ENCODE measurements at regions not wholly inside any gene's neighbourhood (a gene's known extent, or its start where the extent isn't known, plus 50 kb on each side); places are given as distances from the start of the nearest gene placed in this dataset.

DNA sequence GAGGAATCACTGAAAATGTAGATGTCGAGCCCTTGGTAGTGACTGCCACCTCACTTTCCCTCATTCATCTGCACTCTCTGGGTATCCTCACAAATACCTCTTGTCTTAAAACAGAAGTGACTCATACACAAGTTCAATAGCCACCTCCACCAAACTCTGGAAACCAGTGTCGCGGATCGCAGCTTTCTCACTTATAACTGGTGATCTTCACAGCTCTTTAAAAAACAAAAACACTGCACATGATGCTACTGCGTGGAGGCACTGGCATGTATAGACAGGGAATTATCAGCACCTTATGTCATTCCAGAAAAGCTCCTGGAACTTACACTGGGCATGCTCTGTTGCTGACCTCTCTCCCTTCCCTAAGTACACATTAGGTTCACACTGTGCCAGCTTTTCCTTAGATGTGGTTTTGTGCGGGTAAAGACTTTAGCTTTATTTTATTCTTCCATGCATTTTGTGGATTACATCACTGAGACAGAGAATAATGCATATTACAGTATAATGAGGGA, 425.5 kb upstream of the CADM1 start:
- TF ChIP-seq, protein P1, sequence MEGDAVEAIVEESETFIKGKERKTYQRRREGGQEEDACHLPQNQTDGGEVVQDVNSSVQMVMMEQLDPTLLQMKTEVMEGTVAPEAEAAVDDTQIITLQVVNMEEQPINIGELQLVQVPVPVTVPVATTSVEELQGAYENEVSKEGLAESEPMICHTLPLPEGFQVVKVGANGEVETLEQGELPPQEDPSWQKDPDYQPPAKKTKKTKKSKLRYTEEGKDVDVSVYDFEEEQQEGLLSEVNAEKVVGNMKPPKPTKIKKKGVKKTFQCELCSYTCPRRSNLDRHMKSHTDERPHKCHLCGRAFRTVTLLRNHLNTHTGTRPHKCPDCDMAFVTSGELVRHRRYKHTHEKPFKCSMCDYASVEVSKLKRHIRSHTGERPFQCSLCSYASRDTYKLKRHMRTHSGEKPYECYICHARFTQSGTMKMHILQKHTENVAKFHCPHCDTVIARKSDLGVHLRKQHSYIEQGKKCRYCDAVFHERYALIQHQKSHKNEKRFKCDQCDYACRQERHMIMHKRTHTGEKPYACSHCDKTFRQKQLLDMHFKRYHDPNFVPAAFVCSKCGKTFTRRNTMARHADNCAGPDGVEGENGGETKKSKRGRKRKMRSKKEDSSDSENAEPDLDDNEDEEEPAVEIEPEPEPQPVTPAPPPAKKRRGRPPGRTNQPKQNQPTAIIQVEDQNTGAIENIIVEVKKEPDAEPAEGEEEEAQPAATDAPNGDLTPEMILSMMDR (IDR thresholded peaks at IDR 0.05), result no peak
- TF ChIP-seq POLR2A (IDR thresholded peaks at IDR 0.05), result no peak
